Pancreas (tissue), 10 donors: ENCODE measurements at regions not wholly inside any gene's neighbourhood (a gene's known extent, or its start where the extent isn't known, plus 50 kb on each side); places are given as distances from the start of the nearest gene placed in this dataset.

Source experiments
- ATAC-seq, 4 donors: fragments of 200-7000 bp; cut with Tn5 transposase; one replicate each; pipeline versions ENCODE4 v1.8.0 to v1.9.1; 2020; ENCODE audit warnings: mild to moderate bottlenecking in 4 of 4, moderate library complexity in 4 of 4
- DNase-seq, 6 donors: peaks; one replicate each; pipeline ENCODE4 v3.0.0-alpha.2; 2020
- FAIRE-seq: peaks from 2 replicates; lab custom pipeline; 2012; peaks lifted over from hg19 to GRCh38; lab: Jason Lieb, UNC
- H3K27ac ChIP-seq, 4 donors: fragments of 200-600 bp; sonication (generic); 1 replicate in 3 of 4; 2 replicates in 1 of 4; pipeline versions ENCODE4 v1.5.0 to v1.8.0; 2020
- H3K27me3 ChIP-seq, 4 donors: fragments of 200-600 bp; one replicate each; pipeline ENCODE4 v1.8.0; 2021
- H3K36me3 ChIP-seq, 3 donors: fragments of 200-600 bp; sonication (generic) in 1 of 3; one replicate each; pipeline versions ENCODE4 v1.5.0 to v1.8.0; 2020 to 2021
- H3K4me1 ChIP-seq, 3 donors: fragments of 200-600 bp; one replicate each; pipeline ENCODE4 v1.8.0; 2021
- H3K4me3 ChIP-seq, 4 donors: fragments of 200-600 bp; sonication (generic) in 2 of 4; one replicate each; pipeline versions ENCODE4 v1.5.0 to v1.8.0; 2020 to 2021
- H3K9me3 ChIP-seq, 4 donors: fragments of 200-600 bp; one replicate each; pipeline ENCODE4 v1.8.0; 2021
- WGBS, 2 donors: extraction: QIAGEN DNeasy Blood & Tissue Kit; methylation state at CpG; one replicate each; pipeline ENCODE4 v1.1.7; 2013; 5-methylcytosine and 5-hydroxymethylcytosine counted together
- intact Hi-C, 3 donors: fragments of 100-400 bp; cut with DNase I; formaldehyde crosslinking; loops; one replicate each; pipeline versions ENCODE4 v1.11.1 to v1.14.2; 2022
- TF ChIP-seq, protein P1 (sequence below), 4 donors: fragments of 200-600 bp; sonication (generic) in 3 of 4; IDR thresholded peaks; one replicate each; pipeline versions ENCODE4 v1.5.0 to v1.8.0; 2021; ENCODE audit warnings: antibody characterized with exemption in 4 of 4
- donor health status: healthy with polysubstance abuse.
- donor health status: DM: no; HTN: no; CAD: no; lungs with moderate emphysema.
- donor health status: DM: no; HTN: no; CAD: no.
- donor health status: control.
- donor health status: control.
- donor health status: Bipolar disorder and iron deficiency.
- donor health status: DM: yes; HTN: yes; CAD: no.
- donor health status: DM: no; HTN: no; CAD: no.
- donor health status: DM: no; HTN: no; CAD: no.
- donor health status: DM: yes; HTN: yes; CAD: no.

DNA sequence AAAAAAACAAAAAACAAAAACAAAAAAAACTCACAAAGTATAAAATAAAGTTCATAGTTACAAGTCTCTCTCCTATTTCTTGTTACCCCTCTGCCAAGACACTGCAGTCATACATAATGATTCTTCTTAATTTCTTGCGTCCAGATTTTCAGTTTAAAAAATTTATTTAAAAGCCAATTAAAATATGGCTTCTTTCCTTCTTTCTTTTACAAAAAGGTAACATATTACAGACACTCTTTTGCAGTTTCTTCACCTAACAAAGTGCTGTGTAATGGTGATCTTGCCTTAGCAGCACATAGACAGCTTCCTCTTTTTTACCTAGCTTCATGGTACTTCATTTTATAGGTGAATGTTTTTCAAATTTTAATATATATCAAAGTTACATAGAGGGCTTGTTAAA is 136.1 kb upstream of the SGO1 start:
- intact Hi-C loops: no loop called here
- Histone ChIP-seq H3K9me3 (no peaks in the 10 kb centered on the region), H3K27me3 (no peaks in the 10 kb centered on the region), H3K36me3 (no peaks in the 10 kb centered on the region), H3K4me3 (no peak overlapping the region), H3K27ac (no peak overlapping the region), H3K4me1 (peaks cover 0 to 7% (median 6%) of the 10 kb centered on the region in 3 donors)
- 94% methylated on average over 1 of the region's 1 CpG for WGBS, 2 donors
- ATAC-seq (no peak), FAIRE-seq (no peak), DNase-seq (no peak)
- TF ChIP-seq, protein P1, sequence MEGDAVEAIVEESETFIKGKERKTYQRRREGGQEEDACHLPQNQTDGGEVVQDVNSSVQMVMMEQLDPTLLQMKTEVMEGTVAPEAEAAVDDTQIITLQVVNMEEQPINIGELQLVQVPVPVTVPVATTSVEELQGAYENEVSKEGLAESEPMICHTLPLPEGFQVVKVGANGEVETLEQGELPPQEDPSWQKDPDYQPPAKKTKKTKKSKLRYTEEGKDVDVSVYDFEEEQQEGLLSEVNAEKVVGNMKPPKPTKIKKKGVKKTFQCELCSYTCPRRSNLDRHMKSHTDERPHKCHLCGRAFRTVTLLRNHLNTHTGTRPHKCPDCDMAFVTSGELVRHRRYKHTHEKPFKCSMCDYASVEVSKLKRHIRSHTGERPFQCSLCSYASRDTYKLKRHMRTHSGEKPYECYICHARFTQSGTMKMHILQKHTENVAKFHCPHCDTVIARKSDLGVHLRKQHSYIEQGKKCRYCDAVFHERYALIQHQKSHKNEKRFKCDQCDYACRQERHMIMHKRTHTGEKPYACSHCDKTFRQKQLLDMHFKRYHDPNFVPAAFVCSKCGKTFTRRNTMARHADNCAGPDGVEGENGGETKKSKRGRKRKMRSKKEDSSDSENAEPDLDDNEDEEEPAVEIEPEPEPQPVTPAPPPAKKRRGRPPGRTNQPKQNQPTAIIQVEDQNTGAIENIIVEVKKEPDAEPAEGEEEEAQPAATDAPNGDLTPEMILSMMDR (IDR thresholded peaks at IDR 0.05): no peak

GRCh38 chr3:20321391-20322047 is 135.5 kb upstream of the SGO1 start:
- DNase-seq (no peak), ATAC-seq (no peak), FAIRE-seq (no peak)
- no peaks in the 10 kb centered on the region for H3K36me3 ChIP-seq
- no peaks in the 10 kb centered on the region for H3K27me3 ChIP-seq
- no peak overlapping the region for H3K27ac ChIP-seq
- H3K4me1 ChIP-seq: peaks cover 0 to 7% (median 6%) of the 10 kb centered on the region in 3 donors
- 95 to 98% methylated on average over 8 of the region's 8 CpGs for WGBS, 2 donors
- intact Hi-C loops: no loop called here
- H3K9me3 ChIP-seq: no peaks in the 10 kb centered on the region
- TF ChIP-seq, protein P1 (IDR thresholded peaks at IDR 0.05): no peak
- no peak overlapping the region for H3K4me3 ChIP-seq

DNA sequence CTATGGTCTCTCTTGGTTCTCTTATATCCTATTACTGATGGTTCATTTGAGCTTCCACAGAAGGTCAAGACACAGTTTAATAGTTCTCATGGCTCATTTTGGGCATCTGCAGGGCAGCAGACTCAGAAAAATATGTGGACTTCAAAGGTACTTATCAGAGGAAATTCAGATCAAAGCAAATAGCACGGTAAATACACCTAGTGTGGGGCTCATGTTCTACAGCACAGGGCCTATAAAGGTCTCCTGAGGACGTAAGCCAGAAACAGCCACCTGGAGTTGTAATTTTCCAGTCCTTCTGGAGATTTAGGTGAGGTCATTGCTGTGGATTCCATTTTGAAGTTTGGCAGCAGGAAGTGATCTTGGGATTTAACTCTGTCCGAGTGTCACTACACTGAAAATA is 134.5 kb upstream of the SGO1 start:
- intact Hi-C loops: no loop called here
- WGBS, 2 donors: 21 to 24% methylated on average over 3 of the region's 3 CpGs
- DNase-seq (peak in 3 of 6 donors; percentile 25 to 54 (median 35)), ATAC-seq (peak; percentile 90 to 95 (median 92)), FAIRE-seq (no peak)
- peak overlapping the region in 3 of 4 donors; percentile 22 to 52 (median 44) for H3K27ac ChIP-seq
- peaks cover 0 to 7% (median 6%) of the 10 kb centered on the region in 3 donors for H3K4me1 ChIP-seq
- no peaks in the 10 kb centered on the region for H3K9me3 ChIP-seq
- H3K4me3 ChIP-seq: no peak overlapping the region
- TF ChIP-seq, protein P1 (IDR thresholded peaks at IDR 0.05): no peak
- no peaks in the 10 kb centered on the region for H3K27me3 ChIP-seq
- H3K36me3 ChIP-seq: no peaks in the 10 kb centered on the region

GRCh38 chr3:20319551-20319950 is 133.5 kb upstream of the SGO1 start:
- TF ChIP-seq, protein P1 (IDR thresholded peaks at IDR 0.05): no peak
- FAIRE-seq: no peak
- no peak for DNase-seq

DNA sequence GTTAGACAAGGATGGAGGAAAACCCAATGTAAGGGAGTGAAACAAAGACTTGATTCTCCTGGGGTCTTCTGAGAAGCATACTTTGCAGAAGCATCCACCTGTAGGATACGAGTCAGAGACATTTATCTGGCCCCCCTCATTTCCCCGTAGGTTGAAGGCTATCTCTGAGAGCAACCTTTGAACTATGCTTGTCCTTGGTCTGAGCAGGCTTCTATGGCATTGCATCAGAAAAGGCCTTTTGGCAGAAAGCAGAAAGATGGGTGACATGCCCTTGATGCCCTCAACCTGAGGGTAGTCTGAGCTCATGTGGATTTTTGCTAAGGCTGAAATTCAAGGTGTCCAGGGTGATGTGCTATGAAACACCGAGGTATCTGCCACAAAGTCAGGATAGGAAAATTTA is 131.6 kb upstream of the SGO1 start:
- no peak for DNase-seq
- no peak for ATAC-seq
- no peaks in the 10 kb centered on the region for H3K9me3 ChIP-seq
- intact Hi-C loops: no loop called here
- H3K36me3 ChIP-seq: no peaks in the 10 kb centered on the region
- peaks cover 0 to 7% (median 6%) of the 10 kb centered on the region in 3 donors for H3K4me1 ChIP-seq
- FAIRE-seq: no peak
- 69 to 75% methylated on average over 3 of the region's 3 CpGs for WGBS, 2 donors
- H3K27me3 ChIP-seq: no peaks in the 10 kb centered on the region
- no peak overlapping the region for H3K4me3 ChIP-seq
- TF ChIP-seq, protein P1 (IDR thresholded peaks at IDR 0.05): no peak
- no peak overlapping the region for H3K27ac ChIP-seq

More at GRCh38 chr3:20319551-20319950, 133.5 kb upstream of the SGO1 start:
- H3K4me3 ChIP-seq: no peak overlapping the region
- H3K36me3 ChIP-seq: no peaks in the 10 kb centered on the region
- intact Hi-C loops: no loop called here
- no peaks in the 10 kb centered on the region for H3K9me3 ChIP-seq
- H3K27me3 ChIP-seq: no peaks in the 10 kb centered on the region
- peaks cover 0 to 7% (median 6%) of the 10 kb centered on the region in 3 donors for H3K4me1 ChIP-seq
- H3K27ac ChIP-seq: peak overlapping the region in 1 of 4 donors; percentile 52
- no peak for ATAC-seq
